Upper lobe of right lung (tissue), 1 donor: ENCODE measurements at regions not wholly inside any gene's neighbourhood (a gene's known extent, or its start where the extent isn't known, plus 50 kb on each side); places are given as distances from the start of the nearest gene placed in this dataset.

ENCODE experiments used
- ATAC-seq: fragments of 200-7000 bp; cut with Tn5 transposase; one replicate; pipeline ENCODE4 v1.9.1; 2020; ENCODE audit warnings: mild to moderate bottlenecking, moderate library complexity
- DNase-seq: peaks from one replicate; pipeline ENCODE4 v3.0.0-alpha.2; 2020
- H3K27ac ChIP-seq: fragments of 200-600 bp; one replicate; pipeline ENCODE4 v1.8.0; 2022
- H3K27me3 ChIP-seq: fragments of 200-600 bp; one replicate; pipeline ENCODE4 v1.8.0; 2022; ENCODE audit warnings: mild to moderate bottlenecking
- H3K36me3 ChIP-seq: fragments of 200-600 bp; one replicate; pipeline ENCODE4 v1.8.0; 2022
- H3K4me1 ChIP-seq: fragments of 200-600 bp; one replicate; pipeline ENCODE4 v1.8.0; 2022
- H3K4me3 ChIP-seq: fragments of 200-600 bp; one replicate; pipeline ENCODE4 v1.8.0; 2022; ENCODE audit warnings: mild to moderate bottlenecking
- H3K9me3 ChIP-seq: fragments of 200-600 bp; one replicate; pipeline ENCODE4 v1.8.0; 2022
- CTCF ChIP-seq: fragments of 200-600 bp; IDR thresholded peaks from one replicate; pipeline ENCODE4 v1.8.0; 2022; ENCODE audit warnings: antibody characterized with exemption
- intact Hi-C: fragments of 100-400 bp; cut with DNase I; formaldehyde crosslinking; loops from one replicate; pipeline ENCODE4 v1.11.0; 2022
- donor health status: DM: no; HTN: yes; CAD: no; lungs with severe emphysema.

DNA sequence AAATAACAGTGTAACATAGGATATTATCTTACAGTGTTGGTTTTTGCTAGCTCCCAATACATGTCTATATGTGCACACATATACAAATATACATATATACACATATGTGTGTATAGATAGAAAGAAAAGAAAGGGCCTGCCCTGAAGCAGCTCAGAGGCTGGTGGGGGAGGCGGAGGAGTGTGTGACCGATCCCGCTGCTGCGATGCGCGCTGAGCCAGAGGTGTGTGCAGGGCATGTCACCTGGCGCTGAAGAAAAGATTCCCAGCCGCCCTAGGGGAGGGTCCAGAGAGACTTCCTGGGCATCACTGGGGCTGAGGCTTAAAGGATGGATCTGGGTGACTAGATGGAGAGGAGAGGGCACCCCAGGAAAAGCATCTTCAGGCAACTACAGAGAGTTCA, 110.2 kb downstream of the FAM50B start:
- H3K27me3 ChIP-seq = no peaks in the 10 kb centered on the region
- DNase-seq = no peak
- ATAC-seq = no peak
- no peak overlapping the region for H3K27ac ChIP-seq
- no peaks in the 10 kb centered on the region for H3K4me1 ChIP-seq
- no peaks in the 10 kb centered on the region for H3K9me3 ChIP-seq
- no peaks in the 10 kb centered on the region for H3K36me3 ChIP-seq
- TF ChIP-seq CTCF = no peak
- intact Hi-C loops = no loop called here
- no peak overlapping the region for H3K4me3 ChIP-seq

GRCh38 chr6:3960754-3961361, 111.7 kb downstream of the FAM50B start:
- no peak for ATAC-seq
- no peak overlapping the region for H3K4me3 ChIP-seq
- H3K4me1 ChIP-seq = no peaks in the 10 kb centered on the region
- no peak overlapping the region for H3K27ac ChIP-seq
- DNase-seq = no peak
- TF ChIP-seq CTCF = no peak
- intact Hi-C loops = no loop called here
- no peaks in the 10 kb centered on the region for H3K36me3 ChIP-seq
- H3K9me3 ChIP-seq = no peaks in the 10 kb centered on the region
- no peaks in the 10 kb centered on the region for H3K27me3 ChIP-seq

GRCh38 chr6:3961581-3962215, 112.5 kb downstream of the FAM50B start:
- Histone ChIP-seq H3K9me3 (no peaks in the 10 kb centered on the region), H3K27ac (no peak overlapping the region), H3K4me3 (no peak overlapping the region), H3K4me1 (no peaks in the 10 kb centered on the region), H3K27me3 (no peaks in the 10 kb centered on the region), H3K36me3 (no peaks in the 10 kb centered on the region)
- no peak for ATAC-seq
- TF ChIP-seq CTCF = no peak
- intact Hi-C loops = no loop called here
- DNase-seq = no peak

GRCh38 chr6:3962291-3963280, 113.4 kb downstream of the FAM50B start:
- intact Hi-C loops = no loop called here
- H3K36me3 ChIP-seq = no peaks in the 10 kb centered on the region
- no peak for DNase-seq

GRCh38 chr6:3963426-3963825, 114.3 kb downstream of the FAM50B start:
- no peak for ATAC-seq
- Histone ChIP-seq H3K4me3 (no peak overlapping the region), H3K4me1 (no peaks in the 10 kb centered on the region), H3K36me3 (no peaks in the 10 kb centered on the region), H3K27ac (no peak overlapping the region), H3K27me3 (no peaks in the 10 kb centered on the region), H3K9me3 (no peaks in the 10 kb centered on the region)
- intact Hi-C loops = no loop called here
- DNase-seq = no peak
- TF ChIP-seq CTCF = no peak

More at GRCh38 chr6:3962291-3963280, 113.4 kb downstream of the FAM50B start:
- H3K27me3 ChIP-seq = no peaks in the 10 kb centered on the region
- no peak for TF ChIP-seq CTCF
- no peak for ATAC-seq
- no peaks in the 10 kb centered on the region for H3K4me1 ChIP-seq
- H3K9me3 ChIP-seq = no peaks in the 10 kb centered on the region
- no peak overlapping the region for H3K4me3 ChIP-seq
- no peak overlapping the region for H3K27ac ChIP-seq
